NT2/D1 (cell line): ENCODE measurements at regions not wholly inside any gene's neighbourhood (a gene's known extent, or its start where the extent isn't known, plus 50 kb on each side); places are given as distances from the start of the nearest gene placed in this dataset.

ENCODE experiments used
- DNase-seq: peaks from one replicate; pipeline ENCODE4 v3.0.0-alpha.2; 2011; ENCODE audit warnings: low read depth, low spot score
- H3K27me3 ChIP-seq: 2 replicates; pipeline ENCODE4 v1.6.0; 2011; ENCODE audit warnings: mild to moderate bottlenecking; ENCODE audit not compliant: insufficient read length, insufficient read depth
- H3K36me3 ChIP-seq: 2 replicates; pipeline ENCODE4 v1.6.1; 2011; ENCODE audit warnings: mild to moderate bottlenecking, low read length, mixed read lengths; ENCODE audit not compliant: insufficient read depth, insufficient read length
- H3K4me1 ChIP-seq: 2 replicates; pipeline ENCODE4 v1.5.1; 2011; ENCODE audit not compliant: insufficient read depth, insufficient read length
- H3K4me3 ChIP-seq: 2 replicates; pipeline ENCODE4 v1.5.1; 2011; ENCODE audit warnings: low read depth; ENCODE audit not compliant: insufficient read length
- H3K9ac ChIP-seq: 2 replicates; pipeline ENCODE4 v1.6.0; 2011; ENCODE audit warnings: low read depth; ENCODE audit not compliant: insufficient read length
- H3K9me3 ChIP-seq: 2 replicates; pipeline ENCODE4 v1.5.1; 2011; ENCODE audit warnings: mild to moderate bottlenecking, low read length; ENCODE audit not compliant: insufficient read depth
- SUZ12 ChIP-seq: IDR thresholded peaks from 2 replicates; pipeline ENCODE4 v1.6.1; 2011; ENCODE audit not compliant: insufficient read length, insufficient read depth; ENCODE audit errors: extremely low read depth
- YY1 ChIP-seq: IDR thresholded peaks from 2 replicates; pipeline ENCODE4 v1.6.1; 2011; ENCODE audit not compliant: insufficient read length, insufficient read depth
- ZNF274 ChIP-seq: IDR thresholded peaks from 2 replicates; pipeline ENCODE4 v1.6.1; 2011; ENCODE audit warnings: mild to moderate bottlenecking, low read depth, low read length

- Histone ChIP-seq H3K4me3 (no peak overlapping the region), H3K4me1 (no peaks in the 10 kb centered on the region), H3K9me3 (no peaks in the 10 kb centered on the region), H3K36me3 (no peaks in the 10 kb centered on the region), H3K27me3 (no peaks in the 10 kb centered on the region), H3K9ac (no peak overlapping the region)
- DNase-seq = no peak
- TF ChIP-seq ZNF274 = no peak
- no peak for TF ChIP-seq SUZ12
- TF ChIP-seq YY1 = no peak
Observed at GRCh38 chr2:66113988-66114625, 320.8 kb upstream of the MEIS1 start.

GRCh38 chr2:66111706-66112105, 323.2 kb upstream of the MEIS1 start:
- no peak for DNase-seq
- no peaks in the 10 kb centered on the region for H3K9me3 ChIP-seq
- H3K4me1 ChIP-seq = no peaks in the 10 kb centered on the region
- H3K9ac ChIP-seq = no peak overlapping the region
- H3K4me3 ChIP-seq = no peak overlapping the region
- no peaks in the 10 kb centered on the region for H3K36me3 ChIP-seq
- no peaks in the 10 kb centered on the region for H3K27me3 ChIP-seq
- TF ChIP-seq YY1 = no peak
- no peak for TF ChIP-seq ZNF274
- no peak for TF ChIP-seq SUZ12

- no peaks in the 10 kb centered on the region for H3K4me1 ChIP-seq
- no peaks in the 10 kb centered on the region for H3K27me3 ChIP-seq
- no peak overlapping the region for H3K9ac ChIP-seq
- DNase-seq = no peak
- TF ChIP-seq SUZ12 (no peak), YY1 (no peak), ZNF274 (no peak)
- H3K4me3 ChIP-seq = no peak overlapping the region
- no peaks in the 10 kb centered on the region for H3K36me3 ChIP-seq
- no peaks in the 10 kb centered on the region for H3K9me3 ChIP-seq
Observed at GRCh38 chr2:66110608-66111007, 324.3 kb upstream of the MEIS1 start.

GRCh38 chr2:66110086-66110485, 324.8 kb upstream of the MEIS1 start:
- Histone ChIP-seq H3K9me3 (no peaks in the 10 kb centered on the region), H3K9ac (no peak overlapping the region), H3K4me1 (no peaks in the 10 kb centered on the region), H3K4me3 (no peak overlapping the region), H3K27me3 (no peaks in the 10 kb centered on the region), H3K36me3 (no peaks in the 10 kb centered on the region)
- TF ChIP-seq ZNF274 (no peak), SUZ12 (no peak), YY1 (no peak)
- no peak for DNase-seq

- no peak for DNase-seq
- Histone ChIP-seq H3K9ac (no peak overlapping the region), H3K4me3 (no peak overlapping the region), H3K9me3 (no peaks in the 10 kb centered on the region), H3K36me3 (no peaks in the 10 kb centered on the region), H3K27me3 (no peaks in the 10 kb centered on the region), H3K4me1 (no peaks in the 10 kb centered on the region)
- TF ChIP-seq ZNF274 = no peak
- TF ChIP-seq SUZ12 = no peak
- no peak for TF ChIP-seq YY1
Observed at GRCh38 chr2:66109419-66109818, 325.5 kb upstream of the MEIS1 start.

- Histone ChIP-seq H3K9me3 (no peaks in the 10 kb centered on the region), H3K4me1 (no peaks in the 10 kb centered on the region), H3K4me3 (no peak overlapping the region), H3K36me3 (no peaks in the 10 kb centered on the region), H3K9ac (no peak overlapping the region), H3K27me3 (no peaks in the 10 kb centered on the region)
- TF ChIP-seq ZNF274 (no peak), SUZ12 (no peak), YY1 (no peak)
- no peak for DNase-seq
Observed at GRCh38 chr2:66105066-66105753, 329.7 kb upstream of the MEIS1 start.

- H3K9me3 ChIP-seq = no peaks in the 10 kb centered on the region
- H3K4me1 ChIP-seq = no peaks in the 10 kb centered on the region
- H3K36me3 ChIP-seq = no peaks in the 10 kb centered on the region
- H3K9ac ChIP-seq = no peak overlapping the region
- H3K4me3 ChIP-seq = no peak overlapping the region
- TF ChIP-seq SUZ12 = no peak
- TF ChIP-seq YY1 = no peak
- TF ChIP-seq ZNF274 = no peak
- H3K27me3 ChIP-seq = no peaks in the 10 kb centered on the region
- DNase-seq = no peak
Observed at GRCh38 chr2:66103581-66103980, 331.3 kb upstream of the MEIS1 start.
